MV-4-11 (cell line): ENCODE measurements at regions not wholly inside any gene's neighbourhood (a gene's known extent, or its start where the extent isn't known, plus 50 kb on each side); places are given as distances from the start of the nearest gene placed in this dataset.

Source experiments
- DNase-seq: peaks from one replicate; lab custom pipeline; 2025; lab: John Stamatoyannopoulos, UW

DNA sequence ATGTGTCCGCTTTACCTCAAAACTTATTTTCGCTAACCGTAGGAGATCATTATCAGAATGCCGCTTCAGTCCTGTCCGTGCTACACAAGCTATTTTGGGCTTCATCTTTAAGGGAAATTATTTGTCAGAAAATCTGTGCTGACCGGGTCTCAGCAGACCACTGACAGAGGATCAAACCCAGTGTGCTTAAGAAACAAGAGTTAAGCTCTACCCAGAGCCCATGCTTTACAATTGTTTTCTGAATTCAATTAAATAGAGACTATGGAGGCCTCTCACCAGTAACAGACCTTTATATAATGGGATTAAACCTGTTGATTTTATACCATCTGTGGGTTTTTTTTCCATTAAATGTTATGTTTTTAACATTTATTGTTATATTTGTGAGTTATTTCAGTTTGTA lies 1956.7 kb upstream of the PIK3C3 start:
- DNase-seq: no peak

- DNase-seq: no peak
Measured at GRCh38 chr18:39994498-39994897, 1960.5 kb upstream of the PIK3C3 start.

DNA sequence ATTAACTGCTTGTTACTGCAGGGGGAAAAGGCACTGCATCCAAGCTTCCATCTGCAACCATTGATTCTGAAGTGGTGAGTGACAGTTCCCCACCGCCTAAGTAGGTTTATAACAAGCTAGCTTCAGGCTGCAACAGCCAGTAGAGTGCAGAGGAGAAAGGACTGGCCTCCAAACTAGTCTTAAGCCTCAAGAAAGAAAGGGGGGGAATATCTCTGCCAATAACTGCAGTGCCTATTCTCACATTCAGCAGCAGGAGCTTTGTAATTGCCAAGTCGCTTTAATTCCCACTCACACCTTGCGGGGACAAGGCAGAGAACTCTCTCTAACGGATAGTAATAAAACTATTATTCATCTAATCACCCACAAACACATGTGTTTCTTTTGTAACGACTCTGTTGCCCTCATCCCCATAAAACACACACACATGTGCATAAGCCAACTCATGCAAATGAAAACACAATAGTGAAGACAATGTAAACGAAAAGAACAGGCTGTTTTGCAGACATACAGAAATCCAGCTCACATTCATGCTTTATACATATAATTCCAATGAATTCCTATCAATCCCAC lies 1963.3 kb upstream of the PIK3C3 start:
- no peak for DNase-seq

DNA sequence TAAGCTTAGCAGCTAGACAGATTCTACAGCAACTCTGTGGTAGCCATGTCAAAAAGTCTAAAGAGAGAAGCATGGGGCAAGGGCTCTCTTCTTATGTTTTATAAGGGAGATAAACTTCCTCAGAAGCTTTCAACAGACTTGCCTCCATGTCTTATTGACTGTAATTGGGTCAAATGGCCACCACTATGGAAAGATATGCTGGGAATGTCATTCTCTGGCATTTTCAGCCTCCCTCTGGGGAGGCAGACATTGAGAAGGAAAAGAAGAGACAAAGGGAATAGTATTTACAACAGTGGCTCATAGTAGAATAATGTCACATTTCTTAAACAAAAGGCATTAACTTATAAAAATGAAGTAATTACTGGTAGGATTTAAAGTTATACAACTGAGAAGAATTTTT lies 1964.5 kb upstream of the PIK3C3 start:
- DNase-seq: no peak

- DNase-seq: no peak
Measured at GRCh38 chr18:39976771-39977170, 1978.3 kb upstream of the PIK3C3 start.

GRCh38 chr18:39972521-39972920 lies 1982.5 kb upstream of the PIK3C3 start:
- no peak for DNase-seq

DNA sequence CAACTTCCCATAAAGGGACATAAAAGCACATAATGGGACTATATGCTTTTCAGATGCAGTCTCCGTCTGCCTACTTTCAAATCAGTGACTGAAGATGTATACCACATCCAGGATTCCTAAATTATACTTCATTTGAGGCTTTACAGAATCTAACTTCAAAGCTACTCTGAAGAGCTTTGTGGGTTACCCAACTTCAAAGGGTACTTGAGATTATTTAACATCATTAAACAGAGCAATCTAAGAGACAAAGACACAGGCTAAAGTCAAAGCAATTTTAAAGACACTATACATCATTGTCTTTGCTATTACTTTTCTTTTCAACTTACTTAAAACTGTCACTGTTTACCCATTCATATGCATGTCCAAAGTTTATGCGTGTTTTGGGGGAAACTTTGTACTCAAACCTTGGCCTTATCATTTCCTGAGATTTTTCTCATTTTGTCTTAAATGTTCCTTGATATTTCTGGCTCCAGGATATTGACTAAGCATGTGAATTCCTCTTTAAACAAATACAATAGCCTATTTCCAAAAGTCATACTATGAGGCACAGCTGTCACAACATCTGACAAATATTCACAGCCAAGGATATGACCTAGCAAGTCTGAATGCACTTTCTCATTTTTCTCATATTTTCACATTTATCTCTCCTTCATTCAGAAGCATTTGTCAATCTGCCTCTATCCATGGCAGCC lies 1985.1 kb upstream of the PIK3C3 start:
- no peak for DNase-seq

GRCh38 chr18:39966275-39966674 lies 1988.8 kb upstream of the PIK3C3 start:
- no peak for DNase-seq

DNA sequence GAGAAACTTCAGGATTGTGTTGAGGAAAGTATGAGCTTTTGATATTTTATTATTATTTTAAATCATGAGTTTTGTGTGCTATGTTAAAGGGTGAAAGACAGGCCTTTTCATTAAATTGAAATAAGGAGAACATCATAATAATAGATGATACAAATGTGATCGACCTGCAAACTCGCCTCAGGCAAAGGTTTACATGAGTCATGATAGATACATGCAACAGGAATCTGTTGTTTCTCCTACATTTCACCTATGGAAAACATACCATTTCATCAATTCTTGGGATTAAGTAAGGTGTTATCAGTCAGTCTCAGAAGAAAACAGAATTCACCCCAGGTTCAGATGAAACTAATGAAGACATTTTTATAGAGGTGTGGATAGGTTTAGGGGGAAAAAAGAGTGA lies 1992.5 kb upstream of the PIK3C3 start:
- no peak for DNase-seq

DNA sequence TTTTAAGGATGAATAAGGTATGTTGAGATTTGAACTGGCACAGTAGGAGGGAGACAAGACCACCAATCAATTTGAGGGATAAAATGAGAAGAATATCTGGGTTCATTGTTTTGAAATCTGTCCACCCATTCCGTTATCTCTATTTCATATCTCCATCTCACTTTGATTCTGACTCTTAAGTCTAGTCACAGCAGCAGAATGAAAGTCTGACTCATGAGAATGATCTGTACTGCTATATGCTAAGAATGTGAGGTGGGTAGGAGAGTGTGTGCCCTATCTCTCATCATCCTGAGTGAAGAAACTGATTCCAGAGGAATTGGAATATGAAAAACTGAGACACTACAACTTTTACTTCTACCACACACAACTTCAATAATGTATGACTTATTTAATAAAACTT lies 1994.5 kb upstream of the PIK3C3 start:
- DNase-seq: no peak

GRCh38 chr18:39959839-39960238 lies 1995.2 kb upstream of the PIK3C3 start:
- DNase-seq: no peak

DNA sequence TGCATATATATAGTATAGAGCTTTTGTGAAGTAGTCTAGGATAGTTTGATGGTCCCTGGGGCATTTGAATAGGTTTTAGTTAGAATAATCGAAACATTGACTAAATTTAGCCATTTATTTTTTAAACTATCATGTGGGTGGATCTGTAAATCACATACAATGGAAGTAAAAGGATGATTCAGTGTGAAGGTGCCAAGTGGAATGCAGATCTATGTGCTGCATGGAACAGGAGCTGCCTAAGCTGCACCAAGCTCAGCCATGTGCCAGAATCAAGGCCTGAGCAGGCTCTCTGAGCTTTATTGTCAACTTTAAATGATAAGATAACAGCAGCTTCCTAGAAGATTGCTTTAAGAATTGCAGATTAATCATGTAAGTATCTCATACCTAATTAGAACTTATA lies 1996.2 kb upstream of the PIK3C3 start:
- DNase-seq: no peak

- no peak for DNase-seq
Measured at GRCh38 chr18:39952816-39953215, 2002.2 kb upstream of the PIK3C3 start.

GRCh38 chr18:39951142-39951720 lies 2003.8 kb upstream of the PIK3C3 start:
- no peak for DNase-seq

- no peak for DNase-seq
Measured at GRCh38 chr18:39946623-39947061, 2008.4 kb upstream of the PIK3C3 start.

DNA sequence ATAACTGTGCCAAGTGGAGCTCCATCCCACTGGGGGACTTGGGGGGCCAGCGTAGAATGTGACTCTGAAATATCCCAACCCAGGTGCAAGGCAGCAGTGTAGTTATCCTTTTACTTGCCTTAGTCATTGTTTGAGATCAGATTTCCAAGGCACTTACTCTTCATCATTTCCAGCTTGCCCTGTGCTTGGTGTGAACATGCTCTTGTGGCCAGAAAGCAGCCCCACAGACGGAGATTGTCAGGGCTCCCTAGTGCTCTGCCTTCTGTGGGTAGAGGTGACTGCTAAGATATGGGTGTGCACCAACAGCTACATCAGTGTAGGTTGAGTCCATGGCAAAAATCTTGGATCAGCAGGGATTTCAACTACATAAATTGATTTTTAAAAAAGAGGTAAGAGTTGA lies 2010.0 kb upstream of the PIK3C3 start:
- no peak for DNase-seq

DNA sequence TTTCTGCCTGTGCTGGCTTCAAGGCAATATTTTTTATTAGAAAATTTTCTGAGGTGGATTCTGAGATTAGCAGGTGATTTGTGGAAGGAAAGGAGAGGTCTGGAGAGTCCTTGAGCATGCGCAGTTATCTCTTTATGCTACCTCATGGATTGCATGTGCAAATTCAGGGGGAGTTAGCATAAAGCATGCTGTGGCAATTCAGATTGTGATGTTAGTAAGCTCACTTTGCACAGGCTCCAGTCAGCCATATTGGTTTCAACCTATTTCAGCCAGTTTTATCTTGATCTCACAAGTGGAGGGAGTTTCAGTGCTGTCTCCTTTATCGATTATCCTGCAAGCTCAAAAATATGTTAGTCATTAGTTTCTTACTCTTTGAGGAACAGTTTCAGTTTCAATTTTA lies 2012.3 kb upstream of the PIK3C3 start:
- DNase-seq: no peak

DNA sequence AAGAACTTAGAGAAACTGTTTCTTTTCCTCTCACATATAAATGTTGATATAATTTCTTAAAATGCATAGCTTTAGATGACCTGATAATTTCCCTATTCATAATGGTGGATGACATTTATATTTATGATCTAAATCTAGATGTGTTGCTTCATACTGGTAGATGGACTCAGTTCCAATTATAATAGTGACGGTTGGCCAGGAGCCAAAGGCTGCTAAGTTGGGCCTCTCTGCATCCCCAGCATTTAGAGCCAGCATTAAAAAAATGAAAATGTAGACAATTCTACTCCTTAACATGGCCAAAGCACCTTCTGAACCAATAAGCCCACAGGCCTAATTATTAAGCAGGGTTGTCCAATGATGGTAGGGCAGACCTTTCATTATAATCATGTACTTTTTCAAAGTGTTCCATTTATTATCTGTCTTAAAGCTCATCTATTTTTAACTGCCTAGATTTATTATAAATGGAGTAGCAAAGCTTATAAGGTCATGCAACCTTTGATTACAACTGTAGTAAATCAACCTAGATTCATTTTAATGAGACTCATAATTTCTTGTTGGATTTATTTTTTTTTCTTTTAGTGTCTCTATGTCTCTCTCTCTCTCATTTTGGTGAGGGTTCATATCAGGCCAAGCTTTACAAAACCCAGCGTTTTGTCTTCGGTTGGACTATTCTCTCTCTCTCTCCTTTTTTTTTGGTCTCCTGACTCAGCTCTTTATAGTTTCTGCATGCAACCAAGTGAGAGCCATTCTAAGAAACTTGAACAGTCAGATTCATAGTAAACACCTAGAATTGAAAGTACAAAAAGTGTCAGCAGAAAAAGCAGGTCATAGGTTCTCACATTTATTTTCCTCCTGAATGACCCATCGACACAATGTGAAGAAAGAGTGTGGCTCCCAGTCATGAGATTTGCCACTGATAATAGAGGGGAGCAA lies 2016.1 kb upstream of the PIK3C3 start:
- no peak for DNase-seq

DNA sequence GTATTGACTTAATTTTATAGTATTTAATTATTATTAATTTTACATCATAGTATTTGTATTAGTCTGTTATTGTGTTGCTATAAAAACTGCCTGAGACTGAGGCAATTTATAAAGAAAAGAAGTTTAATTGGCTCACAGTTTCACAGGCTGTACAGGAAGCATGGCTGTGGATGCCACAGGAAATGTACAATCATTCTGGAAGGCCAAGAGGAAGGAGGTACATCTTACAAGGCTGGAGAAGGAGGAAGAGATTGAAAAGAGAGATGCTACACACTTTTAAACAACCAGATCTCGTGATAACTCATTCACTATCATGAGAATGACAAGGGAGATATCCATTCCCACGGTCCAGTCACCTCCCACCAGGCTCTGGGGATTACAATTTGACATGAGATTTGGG lies 2019.4 kb upstream of the PIK3C3 start:
- no peak for DNase-seq

GRCh38 chr18:39918847-39919246 lies 2036.2 kb upstream of the PIK3C3 start:
- no peak for DNase-seq

DNA sequence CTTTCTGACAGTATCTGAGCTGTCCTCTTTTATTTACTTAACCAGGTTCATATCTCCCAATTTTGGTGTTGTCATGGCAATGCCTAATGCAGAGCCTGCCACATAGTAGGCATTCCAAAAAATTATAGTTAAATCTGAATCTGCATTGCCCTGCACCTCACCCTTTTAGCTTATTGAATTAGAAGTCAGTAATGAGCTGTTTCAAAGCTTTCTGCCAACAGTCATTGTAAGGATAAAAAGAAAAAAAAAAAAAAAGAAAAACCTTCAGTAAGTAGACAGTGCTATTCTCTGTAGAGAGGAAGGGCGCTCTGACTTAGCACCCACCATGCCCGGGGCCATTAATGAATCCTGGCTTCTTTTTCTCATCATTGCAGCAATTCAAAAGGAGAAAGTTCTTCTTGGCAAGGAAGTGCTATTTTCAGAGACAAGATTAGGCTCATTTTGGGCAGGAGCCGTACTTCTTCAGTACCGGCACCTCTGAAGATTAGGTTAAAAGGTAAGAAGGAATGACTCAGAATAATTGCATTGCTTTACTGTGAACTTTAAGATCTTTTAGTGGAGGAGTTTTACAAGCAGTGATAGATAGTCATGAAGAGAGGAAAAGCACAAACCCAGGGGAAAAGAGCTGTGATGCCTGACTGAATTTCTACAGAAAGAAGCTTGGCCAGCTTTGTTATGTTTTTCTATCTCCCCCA lies 2041.2 kb upstream of the PIK3C3 start:
- DNase-seq: no peak

GRCh38 chr18:39911716-39912115 lies 2043.3 kb upstream of the PIK3C3 start:
- DNase-seq: no peak
